H1 (cell line): ENCODE measurements at regions not wholly inside any gene's neighbourhood (a gene's known extent, or its start where the extent isn't known, plus 50 kb on each side); places are given as distances from the start of the nearest gene placed in this dataset.

Source experiments
- CTCF ChIA-PET: fragments of 300-600 bp; sonication (Branson Sonifier 250); formaldehyde crosslinking; loops from one replicate; lab custom pipeline; 2021; ENCODE audit not compliant: partially characterized antibody; lab: Charles Lee
- POLR2A ChIA-PET: fragments of 300-600 bp; sonication (Branson Sonifier 250); formaldehyde crosslinking; loops from one replicate; lab custom pipeline; 2021; ENCODE audit warnings: inconsistent platforms; ENCODE audit not compliant: partially characterized antibody; lab: Charles Lee
- DNase-seq, 2 experiments: peaks; one replicate each; pipeline versions ENCODE4 v3.0.0 to v3.0.0-alpha.2; 2010 to 2022; ENCODE audit warnings: low spot score in 2 of 2, low read depth in 1 of 2, mixed read lengths in 1 of 2
- FAIRE-seq: peaks from 2 replicates; lab custom pipeline; 2011; peaks lifted over from hg19 to GRCh38; lab: Jason Lieb, UNC
- H2AFZ ChIP-seq: 2 replicates; pipeline ENCODE4 v1.8.1; 2012; ENCODE audit warnings: low read length, inconsistent platforms
- H2AK5ac ChIP-seq: 2 replicates; pipeline ENCODE4 v1.6.1; 2013; ENCODE audit warnings: low read depth, low read length
- H2BK120ac ChIP-seq: replicated peaks from 2 replicates; pipeline ENCODE3; 2013; ENCODE audit warnings: low read depth, low read length, inconsistent platforms
- H2BK12ac ChIP-seq: 2 replicates; pipeline ENCODE4 v1.6.1; 2013; ENCODE audit warnings: low read depth, low read length
- H2BK15ac ChIP-seq: 2 replicates; pipeline ENCODE4 v1.6.1; 2013; ENCODE audit warnings: low read length
- H2BK20ac ChIP-seq: 2 replicates; pipeline ENCODE4 v1.6.1; 2013; ENCODE audit warnings: low read length
- H2BK5ac ChIP-seq: 2 replicates; pipeline ENCODE4 v1.6.1; 2013; ENCODE audit warnings: low read depth, low read length
- H3K14ac ChIP-seq: 2 replicates; pipeline ENCODE4 v1.6.1; 2013; ENCODE audit warnings: inconsistent platforms; ENCODE audit not compliant: insufficient read length
- H3K18ac ChIP-seq: 2 replicates; pipeline ENCODE4 v1.6.1; 2013; ENCODE audit warnings: low read length; ENCODE audit errors: extremely low read depth
- H3K23ac ChIP-seq: 2 replicates; pipeline ENCODE4 v1.6.1; 2013; ENCODE audit warnings: inconsistent platforms; ENCODE audit not compliant: insufficient read length
- H3K23me2 ChIP-seq: 2 replicates; pipeline ENCODE4 v1.6.1; 2013; ENCODE audit warnings: low read depth, low read length
- H3K27ac ChIP-seq: 2 replicates; pipeline ENCODE4 v1.6.1; 2011; ENCODE audit warnings: low read depth, low read length, inconsistent platforms
- H3K27me3 ChIP-seq, 4 experiments: replicated peaks in 1 of 4; 1 replicate in 1 of 4; 2 replicates in 3 of 4; pipeline versions ENCODE4 v1.6.1 to v1.8.1; 2011 to 2013; ENCODE audit warnings: low read length in 3 of 4, mild to moderate bottlenecking in 3 of 4, inconsistent platforms in 2 of 4, mixed read lengths in 2 of 4, moderate library complexity in 1 of 4; ENCODE audit not compliant: control insufficient read depth in 3 of 4, insufficient read depth in 3 of 4; ENCODE audit errors: extremely low read depth in 1 of 4
- H3K36me3 ChIP-seq, 4 experiments: 2 replicates each; pipeline versions ENCODE4 v1.6.1 to v1.8.1; 2011 to 2013; ENCODE audit warnings: mild to moderate bottlenecking in 4 of 4, low read length in 3 of 4, moderate library complexity in 2 of 4, control low read depth in 1 of 4, inconsistent platforms in 1 of 4; ENCODE audit not compliant: insufficient read depth in 4 of 4, control insufficient read depth in 2 of 4
- H3K4ac ChIP-seq: replicated peaks from 2 replicates; pipeline ENCODE3; 2013; ENCODE audit warnings: low read length, low read depth, mixed read lengths, inconsistent platforms; ENCODE audit not compliant: insufficient read length
- H3K4me1 ChIP-seq, 4 experiments: replicated peaks in 1 of 4; 1 replicate in 1 of 4; 2 replicates in 3 of 4; pipeline versions ENCODE4 v1.6.1 to v1.8.1; 2011 to 2013; ENCODE audit warnings: low read length in 3 of 4, inconsistent platforms in 2 of 4, mixed read lengths in 1 of 4; ENCODE audit not compliant: insufficient read depth in 4 of 4, control insufficient read depth in 3 of 4
- H3K4me2 ChIP-seq, 2 experiments: 2 replicates each; pipeline versions ENCODE4 v1.6.1 to v1.8.1; 2011 to 2013; ENCODE audit warnings: low read depth in 2 of 2, low read length in 2 of 2, control low read depth in 1 of 2, inconsistent platforms in 1 of 2, mild to moderate bottlenecking in 1 of 2; ENCODE audit not compliant: insufficient read depth in 1 of 2
- H3K4me3 ChIP-seq, 4 experiments: fragments of 200-600, 300-600 bp in 1 of 4; sonication (generic), shearing (Covaris generic), sonication (Bioruptor Twin) in 1 of 4; 2 replicates each; pipeline versions ENCODE4 v1.5.1 to v1.8.1; 2011 to 2016; ENCODE audit warnings: low read length in 4 of 4, low read depth in 3 of 4, control low read depth in 2 of 4, inconsistent platforms in 2 of 4, mild to moderate bottlenecking in 2 of 4, mixed read lengths in 1 of 4, moderate library complexity in 1 of 4; ENCODE audit not compliant: insufficient read depth in 2 of 4; ENCODE audit errors: extremely low read depth in 1 of 4
- H3K56ac ChIP-seq: replicated peaks from 2 replicates; pipeline ENCODE3; 2013; ENCODE audit warnings: low read depth, mild to moderate bottlenecking, mixed read lengths, low read length, inconsistent platforms; ENCODE audit not compliant: insufficient read length
- H3K79me1 ChIP-seq: 2 replicates; pipeline ENCODE4 v1.6.1; 2013; ENCODE audit warnings: low read depth, low read length, control low read depth
- H3K79me2 ChIP-seq, 2 experiments: 2 replicates each; pipeline versions ENCODE4 v1.6.1 to v1.8.1; 2012 to 2013; ENCODE audit warnings: low read length in 2 of 2, mild to moderate bottlenecking in 2 of 2, inconsistent platforms in 1 of 2; ENCODE audit not compliant: insufficient read depth in 2 of 2, control insufficient read depth in 1 of 2
- H3K9ac ChIP-seq, 4 experiments: replicated peaks in 1 of 4; 1 replicate in 1 of 4; 2 replicates in 3 of 4; pipeline versions ENCODE4 v1.6.1 to v1.8.1; 2011 to 2013; ENCODE audit warnings: low read depth in 3 of 4, low read length in 3 of 4, control low read depth in 2 of 4, mild to moderate bottlenecking in 2 of 4, moderate library complexity in 2 of 4, inconsistent platforms in 1 of 4; ENCODE audit errors: extremely low read depth in 1 of 4
- H3K9me3 ChIP-seq, 2 experiments: 2 replicates each; pipeline versions ENCODE4 v1.6.1 to v1.8.1; 2012 to 2013; ENCODE audit warnings: mild to moderate bottlenecking in 2 of 2, moderate library complexity in 2 of 2, control low read depth in 1 of 2, inconsistent platforms in 1 of 2, low read depth in 1 of 2, low read length in 1 of 2, mixed read lengths in 1 of 2; ENCODE audit not compliant: insufficient read depth in 2 of 2
- H4K20me1 ChIP-seq, 2 experiments: replicated peaks in 1 of 2; 2 replicates each; pipeline versions ENCODE3 to v1.8.1; 2011 to 2013; ENCODE audit warnings: inconsistent platforms in 2 of 2, low read length in 2 of 2, mild to moderate bottlenecking in 1 of 2; ENCODE audit not compliant: insufficient read depth in 2 of 2, control insufficient read depth in 1 of 2
- H4K5ac ChIP-seq: 2 replicates; pipeline ENCODE4 v1.6.1; 2013; ENCODE audit warnings: low read length, low read depth, mixed read lengths, inconsistent platforms; ENCODE audit not compliant: insufficient read length
- H4K8ac ChIP-seq: 2 replicates; pipeline ENCODE4 v1.8.0; 2013; ENCODE audit warnings: mild to moderate bottlenecking, moderate library complexity, low read length, inconsistent platforms; ENCODE audit not compliant: insufficient read depth; ENCODE audit errors: extremely low read depth
- H4K91ac ChIP-seq: replicated peaks from 2 replicates; pipeline ENCODE3; 2013; ENCODE audit warnings: low read length, mixed read lengths, inconsistent platforms; ENCODE audit not compliant: insufficient read length
- CHD1 ChIP-seq: IDR thresholded peaks from 2 replicates; pipeline ENCODE4 v1.6.1; 2012; ENCODE audit warnings: low read depth, low read length, improper control_type of control experiment
- RAD21 ChIP-seq, 2 experiments: IDR thresholded peaks in 1 of 2; conservative IDR thresholded peaks in 1 of 2; 2 replicates each; pipeline ENCODE4 v1.6.1; 2011; ENCODE audit warnings: low read depth in 2 of 2, low read length in 2 of 2, improper control_type of control experiment in 1 of 2, inconsistent platforms in 1 of 2, mild to moderate bottlenecking in 1 of 2, moderate library complexity in 1 of 2
- WGBS, 2 experiments: shearing (Covaris generic) in 1 of 2; methylation state at CpG; one replicate each; pipeline versions ENCODE4 v1.1.6 to v1.1.7; 2013 to 2015; ENCODE audit warnings: low lambda C conversion rate in 2 of 2, mixed read lengths in 2 of 2, inconsistent platforms in 1 of 2, low coverage in 1 of 2, missing lambda C conversion rate in 1 of 2; ENCODE audit not compliant: insufficient replicate concordance in 2 of 2, insufficient coverage in 1 of 2, insufficient read length in 1 of 2; ENCODE audit errors: extremely low coverage in 1 of 2, missing lambda C conversion rate in 1 of 2; 5-methylcytosine and 5-hydroxymethylcytosine counted together

GRCh38 chr6:85135376-85136094, 314.3 kb upstream of the NT5E start:
- no peak overlapping the region for H3K4ac ChIP-seq
- no peaks in the 10 kb centered on the region for H3K27me3 ChIP-seq
- no peak overlapping the region for H3K4me2 ChIP-seq
- WGBS, 2 experiments: 81% methylated on average over 1 of the region's 1 CpG; no CpG with 5 or more reads in 1 of the 2 experiments
- no peaks in the 10 kb centered on the region for H3K79me1 ChIP-seq
- H4K5ac ChIP-seq: no peak overlapping the region
- H3K23me2 ChIP-seq: no peaks in the 10 kb centered on the region
- no peak overlapping the region for H2AFZ ChIP-seq
- H2AK5ac ChIP-seq: no peak overlapping the region
- H3K18ac ChIP-seq: no peak overlapping the region
- no peak overlapping the region for H4K8ac ChIP-seq
- H3K9me3 ChIP-seq: no peaks in the 10 kb centered on the region
- no peak overlapping the region for H2BK120ac ChIP-seq
- H2BK5ac ChIP-seq: no peak overlapping the region
- H2BK20ac ChIP-seq: no peak overlapping the region
- no peak overlapping the region for H3K14ac ChIP-seq
- H3K9ac ChIP-seq: no peak overlapping the region
- H4K20me1 ChIP-seq: no peaks in the 10 kb centered on the region
- H3K4me3 ChIP-seq: no peak overlapping the region
- H3K36me3 ChIP-seq: no peaks in the 10 kb centered on the region
- TF ChIP-seq CHD1: no peak
- peak in 1 of 2 experiments; percentile 4; a peak in 1 of 4 replicates for TF ChIP-seq RAD21 (IDR thresholded peaks at IDR 0.05 in 1 of 2, conservative IDR thresholded peaks at IDR 0.05 in 1 of 2; ENCODE audit: low read depth in 2 of 2, low read length in 2 of 2)
- TF ChIP-seq, all 59 proteins: peak for 1
- no peak for DNase-seq
- ChIA-PET POLR2A (no interaction called here), CTCF (interaction anchor here (1.0 to 2.9 kb wide), 4 partner anchors 8 to 187 kb away, joined by 3 to 14 read pairs (median 8); no protein-coding TSS in a partner anchor)
- no peak overlapping the region for H3K56ac ChIP-seq
- H3K4me1 ChIP-seq: peaks cover 0 to 4% (median 0%) of the 10 kb centered on the region in 4 experiments; a peak in 1 of 7 replicates
- no peak overlapping the region for H2BK15ac ChIP-seq
- H3K79me2 ChIP-seq: no peaks in the 10 kb centered on the region
- H2BK12ac ChIP-seq: no peak overlapping the region
- H3K27ac ChIP-seq: no peak overlapping the region
- H4K91ac ChIP-seq: no peak overlapping the region
- H3K23ac ChIP-seq: no peak overlapping the region
- FAIRE-seq: no peak
